ENCODE measurements at regions not wholly inside any gene's neighbourhood (a gene's known extent, or its start where the extent isn't known, plus 50 kb on each side); places are given as distances from the start of the nearest gene placed in this dataset.
"Not testable (repeated sequence)": the region's sequence is repeated elsewhere in the genome, so short reads cannot be mapped to it uniquely, and the experiment has no call there.

- ATAC-seq (ENCODE audit: insufficient read depth, low FRiP score) (no peak), DNase-seq (no peak)
- Histone ChIP-seq H3K27ac (ENCODE audit: low read depth in 1 of 2, low read length in 1 of 2) (no peak overlapping the region), H3K4me3 (no peak overlapping the region), H3K9me3 (ENCODE audit: control insufficient read depth in 4 of 4, insufficient read depth in 3 of 4, low read length in 3 of 4) (no peaks in the 10 kb centered on the region), H3K9ac (ENCODE audit: insufficient read depth in 1 of 2, low read length in 2 of 2) (no peak overlapping the region), H3K36me3 (ENCODE audit: control insufficient read depth in 4 of 4, insufficient read depth in 4 of 4, low read length in 4 of 4) (no peaks in the 10 kb centered on the region), H3K27me3 (ENCODE audit: control insufficient read depth in 3 of 3, insufficient read depth in 3 of 3, low read length in 2 of 3) (no peaks in the 10 kb centered on the region), H3K4me1 (ENCODE audit: control insufficient read depth in 5 of 5, insufficient read depth in 5 of 5, low read length in 5 of 5) (no peaks in the 10 kb centered on the region)
- 87% methylated on average over 35 of the region's 35 CpGs for WGBS, 2 donors
- TF ChIP-seq CTCF (IDR thresholded peaks at IDR 0.05; ENCODE audit: control extremely low read depth, extremely low read depth), result no peak
Observed at GRCh38 chr2:130286983-130287655, 55.6 kb upstream of the IMP4 start.

GRCh38 chr2:130283341-130283869 lies 59.3 kb upstream of the IMP4 start:
- H3K9ac ChIP-seq (ENCODE audit: insufficient read depth in 1 of 2, low read length in 2 of 2); H3K27ac ChIP-seq (ENCODE audit: low read depth in 1 of 2, low read length in 1 of 2); DNase-seq; H3K36me3 ChIP-seq (ENCODE audit: control insufficient read depth in 4 of 4, insufficient read depth in 4 of 4, low read length in 4 of 4); H3K4me1 ChIP-seq (ENCODE audit: control insufficient read depth in 5 of 5, insufficient read depth in 5 of 5, low read length in 5 of 5); ATAC-seq (ENCODE audit: insufficient read depth, low FRiP score); H3K27me3 ChIP-seq (ENCODE audit: control insufficient read depth in 3 of 3, insufficient read depth in 3 of 3, low read length in 2 of 3); H3K4me3 ChIP-seq; H3K9me3 ChIP-seq (ENCODE audit: control insufficient read depth in 4 of 4, insufficient read depth in 3 of 4, low read length in 3 of 4): not testable (repeated sequence)
- WGBS, 2 donors, result 77 to 89% methylated on average over 6 of the region's 7 CpGs

- WGBS, 2 donors, result 84 to 94% methylated on average over 8 of the region's 8 CpGs
- DNase-seq; H3K4me3 ChIP-seq; H3K36me3 ChIP-seq (ENCODE audit: control insufficient read depth in 4 of 4, insufficient read depth in 4 of 4, low read length in 4 of 4); H3K4me1 ChIP-seq (ENCODE audit: control insufficient read depth in 5 of 5, insufficient read depth in 5 of 5, low read length in 5 of 5); ATAC-seq (ENCODE audit: insufficient read depth, low FRiP score); H3K9ac ChIP-seq (ENCODE audit: insufficient read depth in 1 of 2, low read length in 2 of 2); H3K9me3 ChIP-seq (ENCODE audit: control insufficient read depth in 4 of 4, insufficient read depth in 3 of 4, low read length in 3 of 4); H3K27ac ChIP-seq (ENCODE audit: low read depth in 1 of 2, low read length in 1 of 2); H3K27me3 ChIP-seq (ENCODE audit: control insufficient read depth in 3 of 3, insufficient read depth in 3 of 3, low read length in 2 of 3): not testable (repeated sequence)
Observed at GRCh38 chr2:130279551-130279950, 63.1 kb upstream of the IMP4 start.

- not testable (repeated sequence) for DNase-seq; H3K4me3 ChIP-seq; H3K27me3 ChIP-seq (ENCODE audit: control insufficient read depth in 3 of 3, insufficient read depth in 3 of 3, low read length in 2 of 3); H3K9ac ChIP-seq (ENCODE audit: insufficient read depth in 1 of 2, low read length in 2 of 2); H3K4me1 ChIP-seq (ENCODE audit: control insufficient read depth in 5 of 5, insufficient read depth in 5 of 5, low read length in 5 of 5); H3K36me3 ChIP-seq (ENCODE audit: control insufficient read depth in 4 of 4, insufficient read depth in 4 of 4, low read length in 4 of 4); ATAC-seq (ENCODE audit: insufficient read depth, low FRiP score); H3K27ac ChIP-seq (ENCODE audit: low read depth in 1 of 2, low read length in 1 of 2); H3K9me3 ChIP-seq (ENCODE audit: control insufficient read depth in 4 of 4, insufficient read depth in 3 of 4, low read length in 3 of 4)
- 64 to 75% methylated on average over 9 of the region's 9 CpGs for WGBS, 2 donors
Observed at GRCh38 chr2:130268333-130268732, 70.1 kb upstream of the TUBA3E start.

- H3K4me1 ChIP-seq (ENCODE audit: control insufficient read depth in 5 of 5, insufficient read depth in 5 of 5, low read length in 5 of 5); H3K9me3 ChIP-seq (ENCODE audit: control insufficient read depth in 4 of 4, insufficient read depth in 3 of 4, low read length in 3 of 4); DNase-seq; H3K4me3 ChIP-seq; H3K27ac ChIP-seq (ENCODE audit: low read depth in 1 of 2, low read length in 1 of 2); H3K9ac ChIP-seq (ENCODE audit: insufficient read depth in 1 of 2, low read length in 2 of 2); ATAC-seq (ENCODE audit: insufficient read depth, low FRiP score); H3K36me3 ChIP-seq (ENCODE audit: control insufficient read depth in 4 of 4, insufficient read depth in 4 of 4, low read length in 4 of 4); H3K27me3 ChIP-seq (ENCODE audit: control insufficient read depth in 3 of 3, insufficient read depth in 3 of 3, low read length in 2 of 3): not testable (repeated sequence)
- 65 to 68% methylated on average over 4 of the region's 4 CpGs for WGBS, 2 donors
Observed at GRCh38 chr2:130267572-130267971, 69.3 kb upstream of the TUBA3E start.

- not testable (repeated sequence) for H3K9me3 ChIP-seq (ENCODE audit: control insufficient read depth in 4 of 4, insufficient read depth in 3 of 4, low read length in 3 of 4); ATAC-seq (ENCODE audit: insufficient read depth, low FRiP score); H3K27ac ChIP-seq (ENCODE audit: low read depth in 1 of 2, low read length in 1 of 2); H3K36me3 ChIP-seq (ENCODE audit: control insufficient read depth in 4 of 4, insufficient read depth in 4 of 4, low read length in 4 of 4); H3K4me3 ChIP-seq; H3K27me3 ChIP-seq (ENCODE audit: control insufficient read depth in 3 of 3, insufficient read depth in 3 of 3, low read length in 2 of 3); DNase-seq; H3K4me1 ChIP-seq (ENCODE audit: control insufficient read depth in 5 of 5, insufficient read depth in 5 of 5, low read length in 5 of 5); H3K9ac ChIP-seq (ENCODE audit: insufficient read depth in 1 of 2, low read length in 2 of 2)
- 88 to 89% methylated on average over 7 of the region's 7 CpGs for WGBS, 2 donors
Observed at GRCh38 chr2:130266836-130267235, 68.6 kb upstream of the TUBA3E start.

GRCh38 chr2:130265570-130266247 lies 67.5 kb upstream of the TUBA3E start:
- not testable (repeated sequence) for ATAC-seq (ENCODE audit: insufficient read depth, low FRiP score); DNase-seq

More at GRCh38 chr2:130265570-130266247, 67.5 kb upstream of the TUBA3E start:
- not testable (repeated sequence) for H3K36me3 ChIP-seq (ENCODE audit: control insufficient read depth in 4 of 4, insufficient read depth in 4 of 4, low read length in 4 of 4); H3K27ac ChIP-seq (ENCODE audit: low read depth in 1 of 2, low read length in 1 of 2); H3K9ac ChIP-seq (ENCODE audit: insufficient read depth in 1 of 2, low read length in 2 of 2); H3K27me3 ChIP-seq (ENCODE audit: control insufficient read depth in 3 of 3, insufficient read depth in 3 of 3, low read length in 2 of 3); H3K9me3 ChIP-seq (ENCODE audit: control insufficient read depth in 4 of 4, insufficient read depth in 3 of 4, low read length in 3 of 4); H3K4me3 ChIP-seq
- WGBS, 2 donors, result 86 to 91% methylated on average over 10 to 11 of the region's 12 CpGs
- H3K4me1 ChIP-seq (ENCODE audit: control insufficient read depth in 5 of 5, insufficient read depth in 5 of 5, low read length in 5 of 5), result peaks cover 0 to 17% (median 3%) of the 10 kb centered on the region in 5 donors

Measured in lung (tissue), 11 donors.